ENCODE measurements at regions not wholly inside any gene's neighbourhood (a gene's known extent, or its start where the extent isn't known, plus 50 kb on each side); places are given as distances from the start of the nearest gene placed in this dataset.

GRCh38 chr5:20528471-20528870, 540.5 kb upstream of the CDH18 start:
- TF ChIP-seq, protein P1, sequence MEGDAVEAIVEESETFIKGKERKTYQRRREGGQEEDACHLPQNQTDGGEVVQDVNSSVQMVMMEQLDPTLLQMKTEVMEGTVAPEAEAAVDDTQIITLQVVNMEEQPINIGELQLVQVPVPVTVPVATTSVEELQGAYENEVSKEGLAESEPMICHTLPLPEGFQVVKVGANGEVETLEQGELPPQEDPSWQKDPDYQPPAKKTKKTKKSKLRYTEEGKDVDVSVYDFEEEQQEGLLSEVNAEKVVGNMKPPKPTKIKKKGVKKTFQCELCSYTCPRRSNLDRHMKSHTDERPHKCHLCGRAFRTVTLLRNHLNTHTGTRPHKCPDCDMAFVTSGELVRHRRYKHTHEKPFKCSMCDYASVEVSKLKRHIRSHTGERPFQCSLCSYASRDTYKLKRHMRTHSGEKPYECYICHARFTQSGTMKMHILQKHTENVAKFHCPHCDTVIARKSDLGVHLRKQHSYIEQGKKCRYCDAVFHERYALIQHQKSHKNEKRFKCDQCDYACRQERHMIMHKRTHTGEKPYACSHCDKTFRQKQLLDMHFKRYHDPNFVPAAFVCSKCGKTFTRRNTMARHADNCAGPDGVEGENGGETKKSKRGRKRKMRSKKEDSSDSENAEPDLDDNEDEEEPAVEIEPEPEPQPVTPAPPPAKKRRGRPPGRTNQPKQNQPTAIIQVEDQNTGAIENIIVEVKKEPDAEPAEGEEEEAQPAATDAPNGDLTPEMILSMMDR (IDR thresholded peaks at IDR 0.05; ENCODE audit: borderline replicate concordance, control extremely low read depth, extremely low read depth, insufficient read depth, missing control alignments): no peak
- in situ Hi-C loops (cut with MboI; ENCODE audit: low sequenced_read_pairs, unreplicated experiment): no loop called here
- no peak for DNase-seq (ENCODE audit: low spot score)

GRCh38 chr5:20524991-20525529, 537.1 kb upstream of the CDH18 start:
- in situ Hi-C loops (cut with MboI; ENCODE audit: low sequenced_read_pairs, unreplicated experiment): no loop called here
- TF ChIP-seq, protein P1 (IDR thresholded peaks at IDR 0.05; ENCODE audit: borderline replicate concordance, control extremely low read depth, extremely low read depth, insufficient read depth, missing control alignments): no peak
- no peak for DNase-seq (ENCODE audit: low spot score)

DNA sequence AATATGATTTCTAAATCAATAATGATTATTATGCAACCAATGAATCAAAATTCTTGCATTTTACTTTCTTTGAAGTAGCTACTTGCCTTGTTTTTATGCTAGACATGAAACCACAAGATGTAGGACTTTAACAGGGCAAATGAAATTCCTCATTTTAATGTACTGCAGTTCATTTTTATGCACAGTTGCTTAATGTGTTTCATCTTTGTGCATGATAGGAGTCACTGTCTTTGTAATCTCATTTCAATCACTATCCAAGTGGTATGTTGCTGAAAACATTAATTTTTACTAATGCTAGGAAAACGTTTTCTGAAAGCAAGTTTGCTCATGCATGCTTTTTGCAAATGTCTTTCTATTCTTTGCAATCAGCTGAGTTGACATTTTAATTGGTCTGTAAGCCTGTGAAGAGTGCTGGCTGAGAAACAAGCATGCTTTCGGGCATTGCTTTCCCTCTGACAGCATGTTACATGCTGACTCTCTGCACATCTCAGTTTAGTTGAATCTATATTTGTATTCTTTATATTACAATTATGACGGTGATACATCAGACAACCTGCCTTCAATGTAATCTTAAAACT, 535.0 kb upstream of the CDH18 start:
- in situ Hi-C loops (cut with MboI; ENCODE audit: low sequenced_read_pairs, unreplicated experiment): no loop called here
- TF ChIP-seq, protein P1 (IDR thresholded peaks at IDR 0.05; ENCODE audit: borderline replicate concordance, control extremely low read depth, extremely low read depth, insufficient read depth, missing control alignments): no peak
- DNase-seq (ENCODE audit: low spot score): no peak

GRCh38 chr5:20515606-20516005, 527.6 kb upstream of the CDH18 start:
- in situ Hi-C loops (cut with MboI; ENCODE audit: low sequenced_read_pairs, unreplicated experiment): no loop called here
- DNase-seq (ENCODE audit: low spot score): no peak
- TF ChIP-seq, protein P1 (IDR thresholded peaks at IDR 0.05; ENCODE audit: borderline replicate concordance, control extremely low read depth, extremely low read depth, insufficient read depth, missing control alignments): no peak

GRCh38 chr5:20514145-20514544, 526.1 kb upstream of the CDH18 start:
- no peak for DNase-seq (ENCODE audit: low spot score)
- in situ Hi-C loops (cut with MboI; ENCODE audit: low sequenced_read_pairs, unreplicated experiment): no loop called here
- TF ChIP-seq, protein P1 (IDR thresholded peaks at IDR 0.05; ENCODE audit: borderline replicate concordance, control extremely low read depth, extremely low read depth, insufficient read depth, missing control alignments): no peak

- TF ChIP-seq, protein P1 (IDR thresholded peaks at IDR 0.05; ENCODE audit: borderline replicate concordance, control extremely low read depth, extremely low read depth, insufficient read depth, missing control alignments): no peak
- in situ Hi-C loops (cut with MboI; ENCODE audit: low sequenced_read_pairs, unreplicated experiment): no loop called here
These were observed 512.5 kb upstream of the CDH18 start for GRCh38 chr5:20500546-20500945.

More at GRCh38 chr5:20500546-20500945, 512.5 kb upstream of the CDH18 start:
- no peak for DNase-seq (ENCODE audit: low spot score)

Data from GM13976 (cell line).